ENCODE measurements at regions not wholly inside any gene's neighbourhood (a gene's known extent, or its start where the extent isn't known, plus 50 kb on each side); places are given as distances from the start of the nearest gene placed in this dataset.
A peak's percentile ranks its signal among the peaks of the same experiment; 100 is the strongest.

- Histone ChIP-seq H3K27me3 (no peaks in the 10 kb centered on the region), H3K4me1 (peaks cover 10 to 15% (median 12%) of the 10 kb centered on the region in 4 donors), H3K27ac (replicated peaks in 1 of 4) (peak overlapping the region in 1 of 4 donors; percentile 28), H3K36me3 (no peaks in the 10 kb centered on the region), H3K4me3 (no peak overlapping the region), H3K9me3 (no peaks in the 10 kb centered on the region)
- no peak for DNase-seq (ENCODE audit: extremely low spot score)
- TF ChIP-seq CTCF (IDR thresholded peaks at IDR 0.05): no peak
- intact Hi-C loops (cut with DNase I): no loop called here
- WGBS: 90% methylated on average over 3 of the region's 3 CpGs
Observed at GRCh38 chr6:113731541-113731940, 125.6 kb upstream of the MARCKS start.

- H3K9me3 ChIP-seq: no peaks in the 10 kb centered on the region
- no peak for DNase-seq (ENCODE audit: extremely low spot score)
- H3K27ac ChIP-seq (replicated peaks in 1 of 4): peak overlapping the region in 2 of 4 donors; percentile 5 to 28
- no peaks in the 10 kb centered on the region for H3K27me3 ChIP-seq
- no peak overlapping the region for H3K4me3 ChIP-seq
- no peak for TF ChIP-seq EP300 (IDR thresholded peaks at IDR 0.05)
- TF ChIP-seq POLR2A (IDR thresholded peaks at IDR 0.05; ENCODE audit: low read depth): no peak
- TF ChIP-seq POLR2AphosphoS5 (IDR thresholded peaks at IDR 0.05): peak in 1 of 2 donors; percentile 18
- TF ChIP-seq CTCF (IDR thresholded peaks at IDR 0.05): peak in 1 of 3 experiments; percentile 25
- peaks cover 10 to 15% (median 12%) of the 10 kb centered on the region in 4 donors for H3K4me1 ChIP-seq
- no peaks in the 10 kb centered on the region for H3K36me3 ChIP-seq
- WGBS: 62% methylated on average over 4 of the region's 4 CpGs
- intact Hi-C loops (cut with DNase I): no loop called here
Observed at GRCh38 chr6:113732384-113732966, 124.7 kb upstream of the MARCKS start.

GRCh38 chr6:113733381-113733780, 123.8 kb upstream of the MARCKS start:
- DNase-seq (ENCODE audit: extremely low spot score): no peak
- H3K27ac ChIP-seq (replicated peaks in 1 of 4): peak overlapping the region in 1 of 4 donors; percentile 8
- H3K36me3 ChIP-seq: no peaks in the 10 kb centered on the region
- no peaks in the 10 kb centered on the region for H3K9me3 ChIP-seq
- H3K4me3 ChIP-seq: no peak overlapping the region
- TF ChIP-seq CTCF (IDR thresholded peaks at IDR 0.05): no peak
- no peak for TF ChIP-seq POLR2AphosphoS5 (IDR thresholded peaks at IDR 0.05)
- no peak for TF ChIP-seq POLR2A (IDR thresholded peaks at IDR 0.05; ENCODE audit: low read depth)
- no peaks in the 10 kb centered on the region for H3K27me3 ChIP-seq
- intact Hi-C loops (cut with DNase I): no loop called here
- 76% methylated on average over 3 of the region's 3 CpGs for WGBS
- H3K4me1 ChIP-seq: peaks cover 10 to 15% (median 12%) of the 10 kb centered on the region in 4 donors

GRCh38 chr6:113734982-113735381, 122.2 kb upstream of the MARCKS start:
- no peaks in the 10 kb centered on the region for H3K27me3 ChIP-seq
- no peak overlapping the region for H3K4me3 ChIP-seq
- peaks cover 10 to 15% (median 12%) of the 10 kb centered on the region in 4 donors for H3K4me1 ChIP-seq
- intact Hi-C loops (cut with DNase I): no loop called here
- no peak for DNase-seq (ENCODE audit: extremely low spot score)
- H3K27ac ChIP-seq (replicated peaks in 1 of 4): peak overlapping the region in 1 of 4 donors; percentile 4
- 72% methylated on average over 3 of the region's 3 CpGs for WGBS
- TF ChIP-seq CTCF (IDR thresholded peaks at IDR 0.05): no peak
- TF ChIP-seq POLR2AphosphoS5 (IDR thresholded peaks at IDR 0.05): no peak
- TF ChIP-seq POLR2A (IDR thresholded peaks at IDR 0.05; ENCODE audit: low read depth): no peak
- no peak for TF ChIP-seq EP300 (IDR thresholded peaks at IDR 0.05)
- H3K36me3 ChIP-seq: no peaks in the 10 kb centered on the region
- no peaks in the 10 kb centered on the region for H3K9me3 ChIP-seq

GRCh38 chr6:113735491-113735890, 121.7 kb upstream of the MARCKS start:
- no peak overlapping the region for H3K27ac ChIP-seq (replicated peaks in 1 of 4)
- H3K4me3 ChIP-seq: no peak overlapping the region
- no peak for TF ChIP-seq POLR2AphosphoS5 (IDR thresholded peaks at IDR 0.05)
- no peak for TF ChIP-seq EP300 (IDR thresholded peaks at IDR 0.05)
- TF ChIP-seq POLR2A (IDR thresholded peaks at IDR 0.05; ENCODE audit: low read depth): no peak
- no peak for TF ChIP-seq CTCF (IDR thresholded peaks at IDR 0.05)
- no peaks in the 10 kb centered on the region for H3K27me3 ChIP-seq
- H3K9me3 ChIP-seq: no peaks in the 10 kb centered on the region
- H3K36me3 ChIP-seq: no peaks in the 10 kb centered on the region
- WGBS: 59% methylated on average over 3 of the region's 3 CpGs
- intact Hi-C loops (cut with DNase I): no loop called here
- peaks cover 10 to 15% (median 12%) of the 10 kb centered on the region in 4 donors for H3K4me1 ChIP-seq
- DNase-seq (ENCODE audit: extremely low spot score): no peak
